ENCODE measurements at regions not wholly inside any gene's neighbourhood (a gene's known extent, or its start where the extent isn't known, plus 50 kb on each side); places are given as distances from the start of the nearest gene placed in this dataset.

DNA sequence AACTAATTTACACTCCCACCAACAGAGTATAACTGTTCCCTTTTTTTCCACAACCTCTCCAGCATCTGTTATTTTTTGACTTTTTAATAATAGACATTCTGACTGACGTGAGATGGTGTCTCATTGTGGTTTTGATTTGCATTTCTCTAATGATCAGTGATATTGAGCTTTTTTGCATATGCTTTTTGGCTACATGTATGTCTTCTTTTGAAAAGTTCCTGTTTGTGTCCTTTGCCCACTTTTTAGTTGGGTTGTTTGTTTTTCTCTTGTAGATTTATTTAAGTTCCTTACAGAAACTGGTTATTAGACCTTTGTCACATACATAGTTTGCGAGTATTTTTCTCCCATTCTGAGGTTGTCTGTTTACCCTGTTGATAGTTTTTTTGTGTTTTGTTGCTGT lies 375.2 kb downstream of the MATN1 start:
- no peak for ATAC-seq
- TF ChIP-seq ZNF8 (CRISPR knock-in tag; IDR thresholded peaks at IDR 0.05) (no peak), POU6F1 (CRISPR knock-in tag; IDR thresholded peaks at IDR 0.05; ENCODE audit: borderline replicate concordance, low read depth) (no peak)

- no peak for TF ChIP-seq PPARA (CRISPR knock-in tag; IDR thresholded peaks at IDR 0.05; ENCODE audit: borderline replicate concordance)
- TF ChIP-seq TCF4 (CRISPR knock-in tag; IDR thresholded peaks at IDR 0.05; ENCODE audit: borderline replicate concordance): no peak
- TF ChIP-seq, protein P1, sequence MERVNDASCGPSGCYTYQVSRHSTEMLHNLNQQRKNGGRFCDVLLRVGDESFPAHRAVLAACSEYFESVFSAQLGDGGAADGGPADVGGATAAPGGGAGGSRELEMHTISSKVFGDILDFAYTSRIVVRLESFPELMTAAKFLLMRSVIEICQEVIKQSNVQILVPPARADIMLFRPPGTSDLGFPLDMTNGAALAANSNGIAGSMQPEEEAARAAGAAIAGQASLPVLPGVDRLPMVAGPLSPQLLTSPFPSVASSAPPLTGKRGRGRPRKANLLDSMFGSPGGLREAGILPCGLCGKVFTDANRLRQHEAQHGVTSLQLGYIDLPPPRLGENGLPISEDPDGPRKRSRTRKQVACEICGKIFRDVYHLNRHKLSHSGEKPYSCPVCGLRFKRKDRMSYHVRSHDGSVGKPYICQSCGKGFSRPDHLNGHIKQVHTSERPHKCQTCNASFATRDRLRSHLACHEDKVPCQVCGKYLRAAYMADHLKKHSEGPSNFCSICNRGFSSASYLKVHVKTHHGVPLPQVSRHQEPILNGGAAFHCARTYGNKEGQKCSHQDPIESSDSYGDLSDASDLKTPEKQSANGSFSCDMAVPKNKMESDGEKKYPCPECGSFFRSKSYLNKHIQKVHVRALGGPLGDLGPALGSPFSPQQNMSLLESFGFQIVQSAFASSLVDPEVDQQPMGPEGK (CRISPR knock-in tag; IDR thresholded peaks at IDR 0.05; ENCODE audit: borderline replicate concordance): no peak
- TF ChIP-seq BACH2 (CRISPR knock-in tag; IDR thresholded peaks at IDR 0.05; ENCODE audit: borderline replicate concordance): no peak
- TF ChIP-seq ARNTL (CRISPR knock-in tag; IDR thresholded peaks at IDR 0.05; ENCODE audit: borderline replicate concordance, low read depth): no peak
- no peak for TF ChIP-seq SNAI2 (CRISPR knock-in tag; IDR thresholded peaks at IDR 0.05)
- TF ChIP-seq ZC3H10 (CRISPR knock-in tag; IDR thresholded peaks at IDR 0.05): no peak
- no peak for TF ChIP-seq CSDC2 (CRISPR knock-in tag; IDR thresholded peaks at IDR 0.05)
- TF ChIP-seq ISL1 (CRISPR knock-in tag; IDR thresholded peaks at IDR 0.05): no peak
- no peak for TF ChIP-seq POU6F1 (CRISPR knock-in tag; IDR thresholded peaks at IDR 0.05; ENCODE audit: borderline replicate concordance, low read depth)
- no peak for TF ChIP-seq OSR1 (CRISPR knock-in tag; IDR thresholded peaks at IDR 0.05)
- TF ChIP-seq RARB (CRISPR knock-in tag; IDR thresholded peaks at IDR 0.05): no peak
- TF ChIP-seq, protein P2, sequence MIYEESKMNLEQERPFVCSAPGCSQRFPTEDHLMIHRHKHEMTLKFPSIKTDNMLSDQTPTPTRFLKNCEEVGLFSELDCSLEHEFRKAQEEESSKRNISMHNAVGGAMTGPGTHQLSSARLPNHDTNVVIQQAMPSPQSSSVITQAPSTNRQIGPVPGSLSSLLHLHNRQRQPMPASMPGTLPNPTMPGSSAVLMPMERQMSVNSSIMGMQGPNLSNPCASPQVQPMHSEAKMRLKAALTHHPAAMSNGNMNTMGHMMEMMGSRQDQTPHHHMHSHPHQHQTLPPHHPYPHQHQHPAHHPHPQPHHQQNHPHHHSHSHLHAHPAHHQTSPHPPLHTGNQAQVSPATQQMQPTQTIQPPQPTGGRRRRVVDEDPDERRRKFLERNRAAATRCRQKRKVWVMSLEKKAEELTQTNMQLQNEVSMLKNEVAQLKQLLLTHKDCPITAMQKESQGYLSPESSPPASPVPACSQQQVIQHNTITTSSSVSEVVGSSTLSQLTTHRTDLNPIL (CRISPR knock-in tag; IDR thresholded peaks at IDR 0.05; ENCODE audit: low read depth): no peak
- no peak for TF ChIP-seq GLIS3 (CRISPR knock-in tag; IDR thresholded peaks at IDR 0.05)
- no peak for TF ChIP-seq ZNF70 (CRISPR knock-in tag; IDR thresholded peaks at IDR 0.05)
- TF ChIP-seq ESRRG (CRISPR knock-in tag; IDR thresholded peaks at IDR 0.05): no peak
- no peak for ATAC-seq
Observed at GRCh38 chr1:30345491-30346130, 377.8 kb downstream of the MATN1 start.

DNA sequence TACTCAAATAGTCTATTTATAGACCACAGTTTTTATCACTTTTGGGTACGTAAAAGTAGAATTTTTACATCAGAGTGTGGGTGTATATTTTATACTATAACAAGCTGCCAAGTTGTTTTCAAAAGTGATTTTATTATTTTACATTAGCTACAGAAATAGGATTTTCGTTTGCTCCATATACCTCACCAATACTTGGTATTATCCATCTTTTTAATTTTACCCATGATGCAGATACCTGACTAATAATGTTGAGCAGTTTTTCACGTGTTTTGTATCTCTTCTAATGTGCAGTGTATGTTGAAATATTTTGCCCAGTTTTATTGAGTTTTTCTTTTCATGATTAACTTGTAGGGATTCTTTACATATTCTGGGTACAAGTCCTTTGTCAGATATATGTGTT lies 379.8 kb downstream of the MATN1 start:
- TF ChIP-seq, protein P2 (CRISPR knock-in tag; IDR thresholded peaks at IDR 0.05; ENCODE audit: low read depth): no peak
- TF ChIP-seq, protein P1 (CRISPR knock-in tag; IDR thresholded peaks at IDR 0.05; ENCODE audit: borderline replicate concordance): no peak
- TF ChIP-seq ZNF70 (CRISPR knock-in tag; IDR thresholded peaks at IDR 0.05) (no peak), OSR1 (CRISPR knock-in tag; IDR thresholded peaks at IDR 0.05) (no peak), BACH2 (CRISPR knock-in tag; IDR thresholded peaks at IDR 0.05; ENCODE audit: borderline replicate concordance) (no peak)
- ATAC-seq: no peak
